ENCODE measurements at regions not wholly inside any gene's neighbourhood (a gene's known extent, or its start where the extent isn't known, plus 50 kb on each side); places are given as distances from the start of the nearest gene placed in this dataset.

DNA sequence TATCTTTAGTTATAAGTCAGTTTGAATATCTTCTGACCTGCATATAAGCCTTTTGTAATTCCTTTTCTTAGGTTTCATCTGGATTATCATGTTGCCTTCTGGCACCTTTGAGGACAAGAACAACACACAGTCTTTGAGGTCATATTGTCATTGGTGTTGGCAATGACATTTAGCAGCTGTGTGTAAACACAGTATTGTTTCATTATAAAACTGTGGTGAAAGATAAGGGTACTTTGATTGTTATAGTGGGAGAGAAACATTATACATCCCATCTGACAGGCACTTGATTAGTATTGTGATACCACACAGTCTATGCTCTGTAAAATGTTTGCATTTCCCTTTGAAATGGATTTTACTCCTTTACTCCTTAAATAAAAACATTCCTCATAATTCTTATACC, 313.5 kb downstream of the RPRM start:
- TF ChIP-seq, protein P1, sequence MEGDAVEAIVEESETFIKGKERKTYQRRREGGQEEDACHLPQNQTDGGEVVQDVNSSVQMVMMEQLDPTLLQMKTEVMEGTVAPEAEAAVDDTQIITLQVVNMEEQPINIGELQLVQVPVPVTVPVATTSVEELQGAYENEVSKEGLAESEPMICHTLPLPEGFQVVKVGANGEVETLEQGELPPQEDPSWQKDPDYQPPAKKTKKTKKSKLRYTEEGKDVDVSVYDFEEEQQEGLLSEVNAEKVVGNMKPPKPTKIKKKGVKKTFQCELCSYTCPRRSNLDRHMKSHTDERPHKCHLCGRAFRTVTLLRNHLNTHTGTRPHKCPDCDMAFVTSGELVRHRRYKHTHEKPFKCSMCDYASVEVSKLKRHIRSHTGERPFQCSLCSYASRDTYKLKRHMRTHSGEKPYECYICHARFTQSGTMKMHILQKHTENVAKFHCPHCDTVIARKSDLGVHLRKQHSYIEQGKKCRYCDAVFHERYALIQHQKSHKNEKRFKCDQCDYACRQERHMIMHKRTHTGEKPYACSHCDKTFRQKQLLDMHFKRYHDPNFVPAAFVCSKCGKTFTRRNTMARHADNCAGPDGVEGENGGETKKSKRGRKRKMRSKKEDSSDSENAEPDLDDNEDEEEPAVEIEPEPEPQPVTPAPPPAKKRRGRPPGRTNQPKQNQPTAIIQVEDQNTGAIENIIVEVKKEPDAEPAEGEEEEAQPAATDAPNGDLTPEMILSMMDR (IDR thresholded peaks at IDR 0.05; ENCODE audit: insufficient read depth, missing control alignments), result no peak
- no peak for DNase-seq (ENCODE audit: insufficient read length, low spot score)
- FAIRE-seq, result peak; percentile 92

DNA sequence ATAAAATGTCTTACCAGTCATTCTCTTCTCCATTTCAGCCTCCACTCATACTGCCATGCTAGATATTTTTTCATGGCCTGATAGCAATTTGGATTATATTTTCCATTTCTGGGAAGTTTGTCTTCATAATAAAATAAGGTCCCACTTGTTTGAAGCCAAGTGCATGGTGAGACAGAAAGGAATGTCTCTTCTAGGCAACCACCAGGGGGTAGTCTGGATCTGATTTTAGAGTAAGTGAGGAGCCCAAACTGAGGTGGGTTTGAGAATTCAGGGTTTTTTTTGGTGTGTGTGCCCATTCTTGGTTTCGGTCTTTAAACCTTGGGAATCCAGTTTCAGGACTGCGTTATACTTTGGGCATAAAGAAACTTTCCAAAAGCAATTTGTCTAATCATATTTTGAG, 315.5 kb downstream of the RPRM start:
- DNase-seq (ENCODE audit: insufficient read length, low spot score) (peak; percentile 17), FAIRE-seq (peak; percentile 75)
- TF ChIP-seq, protein P1 (IDR thresholded peaks at IDR 0.05; ENCODE audit: insufficient read depth, missing control alignments), result peak; percentile 83

DNA sequence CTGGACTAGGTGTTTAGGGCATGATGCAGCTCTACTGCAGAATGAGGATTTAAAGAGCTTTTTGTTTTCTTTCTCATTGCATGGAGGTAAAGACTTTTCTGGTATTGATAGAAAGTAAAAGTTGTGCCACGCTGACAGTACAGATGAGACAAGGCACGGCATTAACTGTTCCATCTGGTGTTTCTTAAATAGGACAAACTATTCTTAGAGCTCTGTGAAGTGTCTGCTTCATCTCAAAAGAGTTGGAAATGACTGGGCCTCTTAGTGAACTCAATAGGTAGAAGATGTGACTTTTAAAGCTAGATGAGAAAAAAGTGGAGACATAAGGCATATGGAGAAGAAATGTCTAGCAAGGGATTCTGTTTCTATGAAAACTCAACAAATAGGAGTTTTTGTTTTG, 321.8 kb downstream of the RPRM start:
- FAIRE-seq, result no peak
- no peak for DNase-seq (ENCODE audit: insufficient read length, low spot score)
- TF ChIP-seq, protein P1 (IDR thresholded peaks at IDR 0.05; ENCODE audit: insufficient read depth, missing control alignments), result no peak

DNA sequence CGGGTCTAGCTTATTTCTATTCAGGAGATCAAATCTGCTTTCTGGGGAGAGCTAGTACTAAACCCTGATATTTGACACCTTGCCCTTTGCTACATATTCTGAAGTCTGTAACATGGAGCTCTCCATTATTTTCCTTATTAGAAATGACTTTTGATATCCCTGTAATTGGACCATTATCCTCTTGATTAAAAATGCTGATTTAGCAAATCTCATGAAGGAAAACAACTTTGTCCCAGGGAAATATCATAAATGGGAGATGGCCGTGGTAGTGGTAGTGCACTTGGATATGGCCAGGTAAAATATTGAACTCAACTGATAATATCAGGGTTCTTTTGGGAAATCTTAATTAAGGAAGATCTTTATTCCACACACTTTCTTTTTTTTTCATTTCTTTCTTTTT, 326.5 kb downstream of the RPRM start:
- peak; percentile 16 for FAIRE-seq
- DNase-seq (ENCODE audit: insufficient read length, low spot score), result no peak
- TF ChIP-seq, protein P1 (IDR thresholded peaks at IDR 0.05; ENCODE audit: insufficient read depth, missing control alignments), result no peak

DNA sequence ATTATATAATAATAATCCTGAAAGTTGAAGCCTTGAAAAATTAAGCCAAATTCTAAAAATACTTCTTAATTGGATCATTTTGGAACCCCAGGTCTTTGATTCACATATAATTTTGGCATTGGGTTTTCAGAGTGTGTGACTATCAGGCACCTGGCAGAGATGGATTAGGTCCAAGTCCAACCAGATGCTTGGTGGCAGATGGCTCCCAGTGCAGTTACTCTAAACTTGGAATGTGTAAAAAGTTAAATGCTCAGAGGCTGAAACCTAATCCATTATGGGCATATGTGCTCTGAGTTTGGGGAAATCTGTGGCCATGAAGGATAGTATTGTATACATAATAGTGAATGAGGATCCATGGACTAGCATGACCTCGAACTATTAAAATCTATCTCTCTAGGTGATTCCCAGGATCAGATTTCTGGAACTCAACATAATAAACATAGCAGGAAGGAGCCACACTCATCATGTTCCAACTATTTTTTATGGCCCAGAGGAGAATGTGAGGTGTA, 333.0 kb downstream of the RPRM start:
- TF ChIP-seq, protein P1 (IDR thresholded peaks at IDR 0.05; ENCODE audit: insufficient read depth, missing control alignments), result no peak
- DNase-seq (ENCODE audit: insufficient read length, low spot score), result no peak
- FAIRE-seq, result peak; percentile 64

DNA sequence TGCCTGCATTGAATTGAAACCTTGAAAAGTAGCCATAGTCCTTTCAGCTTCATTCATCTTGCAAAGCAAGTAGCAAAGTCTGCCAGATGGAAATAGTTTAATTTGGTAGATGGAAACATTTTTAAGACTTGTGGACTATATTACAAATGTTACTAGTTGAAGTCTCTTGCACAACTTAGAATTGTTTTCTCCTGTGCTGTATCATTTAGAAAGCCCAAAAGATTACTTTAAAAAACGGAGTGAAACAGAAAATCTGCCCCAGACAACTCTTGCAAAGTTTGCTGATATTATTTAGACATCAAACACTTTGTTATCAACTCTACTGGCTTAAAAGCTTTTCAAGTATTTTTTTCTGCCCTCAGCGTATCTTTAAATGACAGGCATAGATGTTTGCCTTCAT, 335.0 kb downstream of the RPRM start:
- TF ChIP-seq, protein P1 (IDR thresholded peaks at IDR 0.05; ENCODE audit: insufficient read depth, missing control alignments), result no peak
- no peak for DNase-seq (ENCODE audit: insufficient read length, low spot score)
- FAIRE-seq, result no peak

DNA sequence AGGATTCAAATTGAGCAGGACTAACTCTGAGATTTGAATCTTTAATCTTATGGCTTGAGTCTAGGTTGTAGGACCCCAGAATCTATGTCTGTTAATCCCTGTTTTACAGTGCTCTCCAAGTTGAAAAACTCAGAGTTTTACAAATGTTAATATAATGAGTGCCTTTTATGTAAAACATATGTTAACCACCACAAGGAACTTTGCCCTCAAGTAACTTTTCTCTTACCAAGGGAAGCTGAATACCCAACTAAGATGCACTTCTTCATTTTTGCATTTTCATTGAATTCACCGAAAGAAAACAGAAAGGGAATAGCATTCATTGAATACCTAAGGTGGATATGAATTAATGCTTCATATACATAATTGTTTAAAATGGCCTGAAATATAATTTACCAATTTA, 338.1 kb downstream of the RPRM start:
- TF ChIP-seq, protein P1 (IDR thresholded peaks at IDR 0.05; ENCODE audit: insufficient read depth, missing control alignments), result no peak
- FAIRE-seq, result no peak
- DNase-seq (ENCODE audit: insufficient read length, low spot score), result no peak
